Prostate gland (tissue), 2 donors: ENCODE measurements at regions not wholly inside any gene's neighbourhood (a gene's known extent, or its start where the extent isn't known, plus 50 kb on each side); places are given as distances from the start of the nearest gene placed in this dataset.

ENCODE experiments used
- CTCF ChIP-seq, 4 experiments: fragments of 200-600 bp in 2 of 4; fragments of 450-650 bp in 2 of 4; sonication (generic) in 2 of 4; IDR thresholded peaks; 1 replicate in 3 of 4; 2 replicates in 1 of 4; pipeline ENCODE4 v1.5.1; 2016 to 2019; ENCODE audit warnings: antibody characterized with exemption in 4 of 4, mild to moderate bottlenecking in 2 of 4, moderate library complexity in 2 of 4
- POLR2A ChIP-seq: fragments of 450-650 bp; IDR thresholded peaks from one replicate; pipeline ENCODE4 v1.6.1; 2016; ENCODE audit warnings: antibody characterized with exemption, mild to moderate bottlenecking
- POLR2AphosphoS5 ChIP-seq: sonication (generic); formaldehyde crosslinking; IDR thresholded peaks from one replicate; pipeline ENCODE4 v1.6.1; 2017; ENCODE audit warnings: antibody characterized with exemption

- no peak for TF ChIP-seq CTCF (IDR thresholded peaks at IDR 0.05)
- no peak for TF ChIP-seq POLR2A
- no peak for TF ChIP-seq POLR2AphosphoS5
Observed at GRCh38 chr17:14910916-14911315, 354.2 kb downstream of the PMP22 start.
